Endodermal cell (in vitro differentiated cells): ENCODE measurements at regions not wholly inside any gene's neighbourhood (a gene's known extent, or its start where the extent isn't known, plus 50 kb on each side); places are given as distances from the start of the nearest gene placed in this dataset.

ENCODE experiments used
- DNase-seq: peaks from one replicate; pipeline ENCODE4 v3.0.0-alpha.2; 2017
- H3K27ac ChIP-seq: 2 replicates; pipeline ENCODE4 v1.5.1; 2013; ENCODE audit warnings: mild to moderate bottlenecking, low read depth, low read length, moderate library complexity
- H3K27me3 ChIP-seq: 2 replicates; pipeline ENCODE4 v1.6.1; 2013; ENCODE audit warnings: mild to moderate bottlenecking, low read length, moderate library complexity; ENCODE audit not compliant: insufficient read depth, control insufficient read depth, poor library complexity, severe bottlenecking
- H3K36me3 ChIP-seq: 2 replicates; pipeline ENCODE4 v1.7.0; 2013; ENCODE audit warnings: mild to moderate bottlenecking, low read length, moderate library complexity; ENCODE audit not compliant: control insufficient read depth, insufficient read depth
- H3K4me1 ChIP-seq: one replicate; pipeline ENCODE4 v1.7.0; 2013; ENCODE audit warnings: low read length; ENCODE audit not compliant: control insufficient read depth, insufficient read depth
- H3K4me3 ChIP-seq: 2 replicates; pipeline ENCODE4 v1.5.1; 2013; ENCODE audit warnings: mild to moderate bottlenecking, low read length, moderate library complexity
- H3K9ac ChIP-seq: 2 replicates; pipeline ENCODE4 v1.6.1; 2013; ENCODE audit warnings: mild to moderate bottlenecking, low read length, moderate library complexity; ENCODE audit not compliant: poor library complexity, severe bottlenecking; ENCODE audit errors: extremely low read depth
- H3K9me3 ChIP-seq: 2 replicates; pipeline ENCODE4 v1.6.1; 2013; ENCODE audit warnings: mild to moderate bottlenecking, low read length, moderate library complexity; ENCODE audit not compliant: control insufficient read depth
- H3K27ac Mint-ChIP-seq: 2 replicates; pipeline ENCODE4 v1.8.0; 2020; ENCODE audit warnings: mixed read lengths
- H3K27me3 Mint-ChIP-seq: 2 replicates; pipeline ENCODE4 v1.8.0; 2021; ENCODE audit warnings: mild to moderate bottlenecking, mixed read lengths; ENCODE audit not compliant: insufficient read depth
- H3K36me3 Mint-ChIP-seq: 2 replicates; pipeline ENCODE4 v1.8.0; 2020; ENCODE audit warnings: low read depth, mixed read lengths
- H3K4me1 Mint-ChIP-seq: 2 replicates; pipeline ENCODE4 v1.8.0; 2020; ENCODE audit warnings: mixed read lengths
- H3K4me3 Mint-ChIP-seq: 2 replicates; pipeline ENCODE4 v1.8.0; 2020; ENCODE audit warnings: mild to moderate bottlenecking, moderate library complexity, mixed read lengths
- H3K9me3 Mint-ChIP-seq: 2 replicates; pipeline ENCODE4 v1.8.0; 2020; ENCODE audit warnings: mild to moderate bottlenecking, mixed read lengths
- CTCF ChIP-seq: fragments of 200-600 bp; sonication (generic); conservative IDR thresholded peaks from 2 replicates; pipeline ENCODE4 v1.5.0; 2021; ENCODE audit warnings: antibody characterized with exemption, mild to moderate bottlenecking
- WGBS, 2 experiments: methylation state at CpG; one replicate each; pipeline versions ENCODE4 v1.1.5 to v1.1.7; 2013; ENCODE audit warnings: missing lambda C conversion rate in 2 of 2, mixed read lengths in 1 of 2; ENCODE audit not compliant: insufficient coverage in 1 of 2, insufficient read length in 1 of 2; 5-methylcytosine and 5-hydroxymethylcytosine counted together

GRCh38 chr4:123127218-123127617 is 204.8 kb upstream of the NUDT6 start:
- Mint-ChIP-seq H3K27ac (no peak overlapping the region), H3K36me3 (peaks cover 3% of the 10 kb centered on the region)

GRCh38 chr4:123127875-123128274 is 205.5 kb upstream of the NUDT6 start:
- peaks cover 3% of the 10 kb centered on the region for H3K36me3 Mint-ChIP-seq
- no peak overlapping the region for H3K4me3 ChIP-seq
- peaks cover 3% of the 10 kb centered on the region for H3K9me3 Mint-ChIP-seq
- no peaks in the 10 kb centered on the region for H3K27me3 Mint-ChIP-seq
- peaks cover 4% of the 10 kb centered on the region for H3K4me1 Mint-ChIP-seq
- no peak overlapping the region for H3K27ac Mint-ChIP-seq
- no peaks in the 10 kb centered on the region for H3K9me3 ChIP-seq
- no peaks in the 10 kb centered on the region for H3K36me3 ChIP-seq
- no peak overlapping the region for H3K27ac ChIP-seq
- H3K27me3 ChIP-seq = no peaks in the 10 kb centered on the region
- TF ChIP-seq CTCF = no peak
- peaks cover 7% of the 10 kb centered on the region for H3K4me1 ChIP-seq
- H3K4me3 Mint-ChIP-seq = no peak overlapping the region
- no peak for DNase-seq
- no peak overlapping the region for H3K9ac ChIP-seq
- WGBS, 2 experiments = 98% methylated on average over 2 of the region's 2 CpGs; no CpG with 5 or more reads in 1 of the 2 experiments

More at GRCh38 chr4:123127218-123127617, 204.8 kb upstream of the NUDT6 start:
- H3K36me3 ChIP-seq = no peaks in the 10 kb centered on the region
- H3K27me3 ChIP-seq = no peaks in the 10 kb centered on the region
- Mint-ChIP-seq H3K4me1 (peaks cover 4% of the 10 kb centered on the region), H3K9me3 (peaks cover 3% of the 10 kb centered on the region), H3K27me3 (no peaks in the 10 kb centered on the region), H3K4me3 (no peak overlapping the region)
- WGBS, 2 experiments = 100% methylated on average over 1 of the region's 1 CpG; no CpG with 5 or more reads in 1 of the 2 experiments
- DNase-seq = no peak
- TF ChIP-seq CTCF = peak; percentile 61
- no peaks in the 10 kb centered on the region for H3K9me3 ChIP-seq
- no peak overlapping the region for H3K9ac ChIP-seq
- H3K4me3 ChIP-seq = no peak overlapping the region
- no peak overlapping the region for H3K27ac ChIP-seq
- peaks cover 7% of the 10 kb centered on the region for H3K4me1 ChIP-seq

- no peaks in the 10 kb centered on the region for H3K9me3 ChIP-seq
- no peak overlapping the region for H3K9ac ChIP-seq
- H3K36me3 ChIP-seq = no peaks in the 10 kb centered on the region
- Mint-ChIP-seq H3K9me3 (no peaks in the 10 kb centered on the region), H3K4me1 (no peaks in the 10 kb centered on the region), H3K4me3 (no peak overlapping the region), H3K27ac (no peak overlapping the region), H3K27me3 (no peaks in the 10 kb centered on the region), H3K36me3 (peaks cover 2% of the 10 kb centered on the region)
- no peak for TF ChIP-seq CTCF
- no peak overlapping the region for H3K4me3 ChIP-seq
- DNase-seq = no peak
- H3K4me1 ChIP-seq = peaks cover 7% of the 10 kb centered on the region
- no peak overlapping the region for H3K27ac ChIP-seq
- H3K27me3 ChIP-seq = no peaks in the 10 kb centered on the region
- 92 to 100% methylated on average over 1 to 2 of the region's 4 CpGs for WGBS, 2 experiments
These were observed 211.1 kb upstream of the NUDT6 start for GRCh38 chr4:123133397-123134050.
